CD4-positive, alpha-beta memory T cell (primary cell): ENCODE measurements at regions not wholly inside any gene's neighbourhood (a gene's known extent, or its start where the extent isn't known, plus 50 kb on each side); places are given as distances from the start of the nearest gene placed in this dataset.
"Not testable (repeated sequence)": the region's sequence is repeated elsewhere in the genome, so short reads cannot be mapped to it uniquely, and the experiment has no call there.

Source experiments
- CTCF ChIA-PET: fragments of 350-600 bp; sonication (Branson Sonifier 250); formaldehyde crosslinking; loops from one replicate; lab custom pipeline; 2021; ENCODE audit warnings: inconsistent platforms; ENCODE audit not compliant: partially characterized antibody; lab: Charles Lee
- POLR2A ChIA-PET: fragments of 350-600 bp; sonication (Branson Sonifier 250); formaldehyde crosslinking; loops from one replicate; lab custom pipeline; 2021; ENCODE audit not compliant: partially characterized antibody; lab: Charles Lee
- DNase-seq, 5 donors: peaks; one replicate each; pipeline versions ENCODE4 v3.0.0 to v3.0.0-alpha.2; 2020 to 2022; ENCODE audit warnings: mixed read lengths in 1 of 5
- H3K27ac ChIP-seq: one replicate; pipeline ENCODE4 v1.7.0; 2013; ENCODE audit warnings: low read depth, low read length
- H3K27me3 ChIP-seq: 2 replicates; pipeline ENCODE4 v1.7.0; 2013; ENCODE audit warnings: mild to moderate bottlenecking, low read length, moderate library complexity; ENCODE audit not compliant: insufficient read depth
- H3K36me3 ChIP-seq: 2 replicates; pipeline ENCODE4 v1.7.0; 2013; ENCODE audit warnings: mild to moderate bottlenecking, low read length, moderate library complexity; ENCODE audit not compliant: insufficient read depth
- H3K4me1 ChIP-seq: 2 replicates; pipeline ENCODE4 v1.7.0; 2013; ENCODE audit warnings: mild to moderate bottlenecking, low read length, moderate library complexity; ENCODE audit not compliant: insufficient read depth
- H3K4me3 ChIP-seq, 2 donors: one replicate each; pipeline ENCODE4 v1.7.0; 2013; ENCODE audit warnings: low read length in 2 of 2, mild to moderate bottlenecking in 1 of 2
- H3K9me3 ChIP-seq, 2 donors: one replicate each; pipeline ENCODE4 v1.7.0; 2013; ENCODE audit warnings: low read length in 2 of 2, control low read depth in 1 of 2; ENCODE audit not compliant: control insufficient read depth in 1 of 2
- H3K27ac Mint-ChIP-seq, 7 donors: one replicate each; pipeline ENCODE4 v1.8.0; 2020 to 2021; ENCODE audit warnings: mixed read lengths in 7 of 7, mild to moderate bottlenecking in 6 of 7, inconsistent platforms in 3 of 7, moderate library complexity in 3 of 7
- H3K27me3 Mint-ChIP-seq, 2 donors: one replicate each; pipeline ENCODE4 v1.8.0; 2020 to 2021; ENCODE audit warnings: mixed read lengths in 2 of 2
- H3K36me3 Mint-ChIP-seq, 2 donors: one replicate each; pipeline ENCODE4 v1.8.0; 2020 to 2021; ENCODE audit warnings: mixed read lengths in 2 of 2, inconsistent platforms in 1 of 2, mild to moderate bottlenecking in 1 of 2
- H3K4me1 Mint-ChIP-seq, 4 donors: one replicate each; pipeline ENCODE4 v1.8.0; 2020 to 2021; ENCODE audit warnings: mixed read lengths in 4 of 4, mild to moderate bottlenecking in 1 of 4
- H3K4me3 Mint-ChIP-seq, 8 donors: one replicate each; pipeline ENCODE4 v1.8.0; 2020 to 2021; ENCODE audit warnings: mixed read lengths in 8 of 8, mild to moderate bottlenecking in 7 of 8, moderate library complexity in 6 of 8, inconsistent platforms in 3 of 8
- H3K9me3 Mint-ChIP-seq, 8 donors: one replicate each; pipeline ENCODE4 v1.8.0; 2020 to 2021; ENCODE audit warnings: mixed read lengths in 8 of 8, mild to moderate bottlenecking in 5 of 8, inconsistent platforms in 3 of 8, moderate library complexity in 1 of 8
- intact Hi-C: fragments of 100-400 bp; cut with micrococcal nuclease; formaldehyde crosslinking; loops from one replicate; pipeline ENCODE4 v1.15.1; 2023

DNA sequence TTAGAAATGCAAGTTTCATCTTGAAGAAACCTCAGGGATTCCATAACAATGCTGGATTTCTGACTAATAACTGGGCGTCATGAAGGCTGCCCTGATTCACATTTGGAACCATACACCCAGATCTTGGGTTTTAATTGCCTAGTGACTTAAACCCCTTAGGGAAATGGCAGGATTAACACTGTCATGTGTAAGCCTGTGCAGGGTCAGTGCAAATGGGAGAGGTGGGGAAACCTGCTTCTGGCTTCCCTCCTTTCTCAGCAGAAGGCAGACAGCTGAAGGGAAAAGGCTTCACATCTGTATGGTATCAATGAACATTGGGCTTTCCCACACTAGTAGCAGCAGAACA is 364.2 kb downstream of the ANKRD30A start:
- Mint-ChIP-seq H3K4me3 (no peak overlapping the region), H3K4me1 (no peaks in the 10 kb centered on the region), H3K36me3 (no peaks in the 10 kb centered on the region), H3K27me3 (no peaks in the 10 kb centered on the region), H3K27ac (no peak overlapping the region), H3K9me3 (peaks cover 0 to 16% (median 7%) of the 10 kb centered on the region in 8 donors)
- Histone ChIP-seq H3K36me3 (no peaks in the 10 kb centered on the region), H3K9me3 (no peaks in the 10 kb centered on the region), H3K27me3 (no peaks in the 10 kb centered on the region), H3K4me1 (no peaks in the 10 kb centered on the region), H3K4me3 (no peak overlapping the region), H3K27ac (no peak overlapping the region)
- no peak for DNase-seq
- intact Hi-C loops, result no loop called here
- ChIA-PET POLR2A (no interaction called here), CTCF (no interaction called here)

DNA sequence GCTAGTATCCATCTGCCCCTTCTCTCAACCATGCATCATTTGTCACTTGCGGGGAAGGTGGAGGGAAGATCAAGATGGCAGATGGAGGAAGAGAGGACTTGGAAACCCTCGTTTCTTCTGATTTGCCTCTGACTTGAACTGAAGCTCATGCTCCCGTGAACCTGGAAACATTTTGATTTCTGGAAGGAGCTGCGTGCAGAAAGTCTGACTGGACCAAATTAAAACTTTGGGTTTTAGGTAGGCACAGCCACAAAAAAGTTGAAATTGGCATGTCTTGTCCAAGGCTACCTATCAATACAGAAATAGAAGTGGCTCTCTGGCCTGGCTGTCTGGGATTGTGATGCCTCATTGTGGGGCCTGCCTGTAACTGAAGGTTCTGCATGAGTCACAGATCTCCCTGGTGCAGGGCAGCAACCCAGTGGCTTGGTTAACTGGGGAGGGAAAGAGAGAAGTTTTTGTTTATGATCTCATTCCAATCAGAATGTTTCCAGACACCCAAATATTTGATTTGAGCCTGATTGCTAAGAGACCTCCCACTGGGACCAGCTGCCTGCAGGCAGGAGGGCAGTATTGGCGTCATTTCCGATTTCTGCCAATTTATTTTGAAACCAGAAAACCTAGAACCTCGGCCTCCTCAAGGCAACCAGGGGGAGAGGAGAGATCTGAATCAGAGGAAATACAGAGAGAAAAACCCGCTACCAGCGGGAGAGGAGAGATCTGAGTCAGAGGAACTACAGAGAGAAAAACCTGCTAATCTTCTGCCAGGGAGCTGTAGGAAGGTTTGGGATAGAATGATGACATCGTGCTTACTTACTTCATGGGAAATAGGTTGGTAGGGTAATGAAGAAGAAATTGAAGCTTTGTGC is 363.6 kb downstream of the ANKRD30A start:
- Mint-ChIP-seq H3K36me3 (no peaks in the 10 kb centered on the region), H3K27me3 (no peaks in the 10 kb centered on the region), H3K27ac (no peak overlapping the region), H3K4me3 (no peak overlapping the region), H3K9me3 (peaks cover 0 to 18% (median 7%) of the 10 kb centered on the region in 8 donors), H3K4me1 (no peaks in the 10 kb centered on the region)
- CTCF ChIA-PET, result no interaction called here
- no peaks in the 10 kb centered on the region for H3K36me3 ChIP-seq
- H3K27ac ChIP-seq, result no peak overlapping the region
- H3K27me3 ChIP-seq, result no peaks in the 10 kb centered on the region
- no peaks in the 10 kb centered on the region for H3K9me3 ChIP-seq
- H3K4me3 ChIP-seq, result no peak overlapping the region
- intact Hi-C loops, result no loop called here
- DNase-seq, result no peak
- POLR2A ChIA-PET, result no interaction called here
- no peaks in the 10 kb centered on the region for H3K4me1 ChIP-seq

- H3K36me3 ChIP-seq, H3K4me3 ChIP-seq, DNase-seq, H3K27me3 ChIP-seq, H3K4me1 ChIP-seq, intact Hi-C loops, H3K27ac ChIP-seq, POLR2A ChIA-PET, H3K4me1 Mint-ChIP-seq, H3K27ac Mint-ChIP-seq, H3K27me3 Mint-ChIP-seq, H3K9me3 ChIP-seq, H3K4me3 Mint-ChIP-seq, H3K36me3 Mint-ChIP-seq: not testable (repeated sequence)
- CTCF ChIA-PET, result interaction anchor here (0.7 kb wide), 1 partner anchor 490 kb away, joined by 3 read pairs; no protein-coding TSS in a partner anchor
- peaks cover 0 to 13% (median 4%) of the 10 kb centered on the region in 8 donors for H3K9me3 Mint-ChIP-seq
These were observed 355.2 kb downstream of the ANKRD30A start for GRCh38 chr10:37480596-37480995.

- peaks cover 0 to 9% (median 3%) of the 10 kb centered on the region in 8 donors for H3K9me3 Mint-ChIP-seq
- ChIA-PET CTCF (interaction anchor here (0.7 kb wide), 1 partner anchor 625 kb away, joined by 3 read pairs; no protein-coding TSS in a partner anchor), POLR2A (no interaction called here)
- no peaks in the 10 kb centered on the region for H3K4me1 Mint-ChIP-seq
- H3K36me3 Mint-ChIP-seq, result no peaks in the 10 kb centered on the region
- intact Hi-C loops, result no loop called here
- no peak overlapping the region for H3K4me3 Mint-ChIP-seq
- no peak overlapping the region for H3K27ac ChIP-seq
- H3K27me3 ChIP-seq, result no peaks in the 10 kb centered on the region
- H3K27me3 Mint-ChIP-seq, result no peaks in the 10 kb centered on the region
- H3K9me3 ChIP-seq, result no peaks in the 10 kb centered on the region
- H3K4me3 ChIP-seq, result no peak overlapping the region
- H3K27ac Mint-ChIP-seq, result no peak overlapping the region
- no peak for DNase-seq
- H3K4me1 ChIP-seq, result no peaks in the 10 kb centered on the region
- no peaks in the 10 kb centered on the region for H3K36me3 ChIP-seq
These were observed 354.1 kb downstream of the ANKRD30A start for GRCh38 chr10:37479469-37479868.

DNA sequence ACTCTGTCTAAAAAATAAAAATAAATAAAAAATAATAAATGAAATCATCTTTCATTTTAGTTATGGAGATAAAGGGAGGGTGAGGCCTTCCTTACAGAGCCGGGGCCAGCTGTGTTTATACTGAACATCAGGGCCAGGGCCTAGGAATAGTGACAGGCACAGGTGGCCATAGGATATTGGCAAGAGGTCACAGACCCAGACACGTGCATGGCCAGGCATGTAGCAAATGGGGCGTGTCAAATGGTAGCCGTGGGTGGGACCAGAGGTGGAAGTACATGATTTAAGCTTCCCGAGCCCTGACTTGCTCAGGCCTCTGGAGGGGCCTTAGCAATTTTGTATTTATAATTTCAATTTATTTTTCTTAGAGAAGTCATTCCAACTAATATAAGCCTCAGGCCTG is 353.0 kb downstream of the ANKRD30A start:
- Mint-ChIP-seq H3K27me3 (no peaks in the 10 kb centered on the region), H3K4me1 (no peaks in the 10 kb centered on the region), H3K27ac (no peak overlapping the region), H3K4me3 (no peak overlapping the region), H3K9me3 (peaks cover 0 to 8% (median 3%) of the 10 kb centered on the region in 8 donors), H3K36me3 (no peaks in the 10 kb centered on the region)
- ChIA-PET POLR2A (no interaction called here), CTCF (no interaction called here)
- intact Hi-C loops, result no loop called here
- Histone ChIP-seq H3K4me1 (no peaks in the 10 kb centered on the region), H3K9me3 (no peaks in the 10 kb centered on the region), H3K27me3 (no peaks in the 10 kb centered on the region), H3K4me3 (no peak overlapping the region), H3K27ac (no peak overlapping the region), H3K36me3 (no peaks in the 10 kb centered on the region)
- DNase-seq, result no peak

- Histone ChIP-seq H3K4me1 (no peaks in the 10 kb centered on the region), H3K36me3 (no peaks in the 10 kb centered on the region), H3K4me3 (no peak overlapping the region), H3K27me3 (no peaks in the 10 kb centered on the region), H3K27ac (no peak overlapping the region), H3K9me3 (no peaks in the 10 kb centered on the region)
- intact Hi-C loops, result no loop called here
- ChIA-PET POLR2A (no interaction called here), CTCF (no interaction called here)
- Mint-ChIP-seq H3K36me3 (no peaks in the 10 kb centered on the region), H3K27ac (no peak overlapping the region), H3K4me1 (no peaks in the 10 kb centered on the region), H3K9me3 (peaks cover 0 to 8% (median 3%) of the 10 kb centered on the region in 8 donors), H3K4me3 (no peak overlapping the region), H3K27me3 (no peaks in the 10 kb centered on the region)
- DNase-seq, result no peak
These were observed 350.9 kb downstream of the ANKRD30A start for GRCh38 chr10:37476285-37476684.

GRCh38 chr10:37474645-37475044 is 349.2 kb downstream of the ANKRD30A start:
- no peak overlapping the region for H3K4me3 Mint-ChIP-seq
- H3K27me3 Mint-ChIP-seq, result no peaks in the 10 kb centered on the region
- no peak overlapping the region for H3K27ac Mint-ChIP-seq
- no peaks in the 10 kb centered on the region for H3K4me1 ChIP-seq
- no peaks in the 10 kb centered on the region for H3K27me3 ChIP-seq
- intact Hi-C loops, result no loop called here
- H3K36me3 ChIP-seq, result no peaks in the 10 kb centered on the region
- H3K27ac ChIP-seq, result no peak overlapping the region
- CTCF ChIA-PET, result no interaction called here
- POLR2A ChIA-PET, result no interaction called here
- no peak overlapping the region for H3K4me3 ChIP-seq
- no peaks in the 10 kb centered on the region for H3K4me1 Mint-ChIP-seq
- no peaks in the 10 kb centered on the region for H3K36me3 Mint-ChIP-seq
- DNase-seq, result no peak
- H3K9me3 Mint-ChIP-seq, result peaks cover 3 to 15% (median 7%) of the 10 kb centered on the region in 8 donors
- H3K9me3 ChIP-seq, result no peaks in the 10 kb centered on the region
